Loucy (cell line): ENCODE measurements at regions not wholly inside any gene's neighbourhood (a gene's known extent, or its start where the extent isn't known, plus 50 kb on each side); places are given as distances from the start of the nearest gene placed in this dataset.

Experiments used
- H2AFZ ChIP-seq: fragments of 200-600 bp; sonication (generic); 2 replicates; pipeline ENCODE4 v1.6.0; 2016; ENCODE audit warnings: antibody characterized with exemption, mild to moderate bottlenecking, low read length, moderate library complexity
- H3F3A ChIP-seq: fragments of 200-600 bp; 2 replicates; pipeline ENCODE4 v1.6.0; 2016; ENCODE audit warnings: antibody characterized with exemption, low read depth, mild to moderate bottlenecking
- H3K27me3 ChIP-seq: fragments of 200-600 bp; sonication (generic); 2 replicates; pipeline ENCODE4 v1.6.1; 2014; ENCODE audit warnings: low read length, mild to moderate bottlenecking; ENCODE audit not compliant: insufficient read depth, poor library complexity, severe bottlenecking
- H3K36me3 ChIP-seq: fragments of 200-600 bp; sonication (generic); 2 replicates; pipeline ENCODE4 v1.6.1; 2016; ENCODE audit warnings: low read length; ENCODE audit not compliant: insufficient read depth
- H3K4me1 ChIP-seq: fragments of 200-600 bp; sonication (generic); 2 replicates; pipeline ENCODE4 v1.5.1; 2014; ENCODE audit warnings: low read length, mild to moderate bottlenecking; ENCODE audit not compliant: insufficient read depth, poor library complexity, severe bottlenecking
- H3K4me2 ChIP-seq: fragments of 200-600 bp; sonication (generic); 2 replicates; pipeline ENCODE4 v1.6.0; 2014; ENCODE audit warnings: antibody characterized with exemption, low read length, low read depth, mild to moderate bottlenecking; ENCODE audit not compliant: poor library complexity, severe bottlenecking
- H3K4me3 ChIP-seq: fragments of 200-600 bp; sonication (generic); 2 replicates; pipeline ENCODE4 v1.5.1; 2014; ENCODE audit warnings: low read length, mild to moderate bottlenecking, mixed read lengths; ENCODE audit not compliant: poor library complexity, severe bottlenecking
- H3K79me2 ChIP-seq: fragments of 200-600 bp; sonication (generic); 2 replicates; pipeline ENCODE4 v1.6.1; 2014; ENCODE audit warnings: low read length; ENCODE audit not compliant: insufficient read depth
- H3K9ac ChIP-seq: fragments of 200-600 bp; sonication (generic); 2 replicates; pipeline ENCODE4 v1.6.0; 2014; ENCODE audit warnings: mild to moderate bottlenecking, low read depth, low read length, moderate library complexity; ENCODE audit not compliant: poor library complexity, severe bottlenecking
- H3K9me2 ChIP-seq: fragments of 200-600 bp; sonication (generic); replicated peaks from 2 replicates; pipeline ENCODE4 v1.6.1; 2016; ENCODE audit warnings: low read depth, low read length, mixed read lengths
- H3K9me3 ChIP-seq: fragments of 200-600 bp; sonication (generic); 2 replicates; pipeline ENCODE4 v1.6.1; 2014; ENCODE audit warnings: mild to moderate bottlenecking, antibody characterized with exemption, low read length, low read depth; ENCODE audit not compliant: insufficient read depth
- H4K20me1 ChIP-seq: fragments of 200-600 bp; sonication (generic); 2 replicates; pipeline ENCODE4 v1.6.0; 2014; ENCODE audit warnings: antibody characterized with exemption, low read length, mild to moderate bottlenecking; ENCODE audit not compliant: insufficient read depth, poor library complexity, severe bottlenecking
- CTCF ChIP-seq: fragments of 200-600 bp; sonication (generic); conservative IDR thresholded peaks from 2 replicates; pipeline ENCODE4 v1.5.1; 2014; ENCODE audit warnings: mild to moderate bottlenecking, antibody characterized with exemption, low read length
- EZH2phosphoT487 ChIP-seq: fragments of 200-600 bp; IDR thresholded peaks from 2 replicates; pipeline ENCODE4 v1.6.1; 2018; ENCODE audit warnings: antibody characterized with exemption, mild to moderate bottlenecking, moderate library complexity, borderline replicate concordance

GRCh38 chr13:74000876-74001275, 133.3 kb downstream of the KLF12 start:
- TF ChIP-seq CTCF, result no peak
- no peak for TF ChIP-seq EZH2phosphoT487
- no peaks in the 10 kb centered on the region for H3K9me2 ChIP-seq
- H3K9me3 ChIP-seq, result no peaks in the 10 kb centered on the region

GRCh38 chr13:73998631-73999030, 135.6 kb downstream of the KLF12 start:
- Histone ChIP-seq H3K4me3 (no peak overlapping the region), H3K9ac (no peak overlapping the region), H3F3A (no peaks in the 10 kb centered on the region), H3K79me2 (peaks cover 30% of the 10 kb centered on the region), H3K4me1 (no peaks in the 10 kb centered on the region), H3K36me3 (peaks cover 8% of the 10 kb centered on the region; the same call in 1 of the 2 replicates), H3K9me3 (no peaks in the 10 kb centered on the region), H3K9me2 (no peaks in the 10 kb centered on the region), H4K20me1 (peaks cover 2% of the 10 kb centered on the region), H2AFZ (no peak overlapping the region), H3K27me3 (no peaks in the 10 kb centered on the region), H3K4me2 (no peak overlapping the region)
- TF ChIP-seq EZH2phosphoT487, result no peak
- no peak for TF ChIP-seq CTCF

More at GRCh38 chr13:74000876-74001275, 133.3 kb downstream of the KLF12 start:
- H3K4me2 ChIP-seq, result no peak overlapping the region
- no peaks in the 10 kb centered on the region for H3K4me1 ChIP-seq
- H4K20me1 ChIP-seq, result peaks cover 2% of the 10 kb centered on the region
- no peaks in the 10 kb centered on the region for H3K36me3 ChIP-seq
- H3K9ac ChIP-seq, result no peak overlapping the region
- H3K4me3 ChIP-seq, result no peak overlapping the region
- H3F3A ChIP-seq, result no peaks in the 10 kb centered on the region
- no peaks in the 10 kb centered on the region for H3K27me3 ChIP-seq
- H2AFZ ChIP-seq, result no peak overlapping the region
- peaks cover 33% of the 10 kb centered on the region for H3K79me2 ChIP-seq

- no peaks in the 10 kb centered on the region for H3K27me3 ChIP-seq
- no peak for TF ChIP-seq EZH2phosphoT487
- no peak for TF ChIP-seq CTCF
- no peaks in the 10 kb centered on the region for H3K9me2 ChIP-seq
- H3K9ac ChIP-seq, result no peak overlapping the region
- H4K20me1 ChIP-seq, result peaks cover 2% of the 10 kb centered on the region
- H3K36me3 ChIP-seq, result peaks cover 8% of the 10 kb centered on the region; the same call in 1 of the 2 replicates
- H3K79me2 ChIP-seq, result peaks cover 25% of the 10 kb centered on the region
- no peaks in the 10 kb centered on the region for H3K9me3 ChIP-seq
- H3K4me3 ChIP-seq, result no peak overlapping the region
- no peak overlapping the region for H2AFZ ChIP-seq
- H3K4me1 ChIP-seq, result no peaks in the 10 kb centered on the region
- H3F3A ChIP-seq, result no peaks in the 10 kb centered on the region
- no peak overlapping the region for H3K4me2 ChIP-seq
These were observed 136.2 kb downstream of the KLF12 start for GRCh38 chr13:73997964-73998363.
